Thoracic aorta (tissue), 2 donors: ENCODE measurements at regions not wholly inside any gene's neighbourhood (a gene's known extent, or its start where the extent isn't known, plus 50 kb on each side); places are given as distances from the start of the nearest gene placed in this dataset.

ENCODE experiments used
- ATAC-seq: fragments of 150-250 bp; one replicate; pipeline ENCODE4 v1.8.0; 2017; ENCODE audit warnings: low read depth; ENCODE audit not compliant: insufficient number of reproducible peaks, low FRiP score
- DNase-seq: peaks from one replicate; pipeline ENCODE4 v3.0.0-alpha.2; 2020; ENCODE audit warnings: low spot score
- H3K27ac ChIP-seq, 2 donors: fragments of 200-600 bp; sonication (generic); 1 replicate in 1 of 2; 2 replicates in 1 of 2; pipeline ENCODE4 v1.5.1; 2016; ENCODE audit warnings: mild to moderate bottlenecking in 2 of 2, moderate library complexity in 2 of 2
- H3K27me3 ChIP-seq: fragments of 200-600 bp; sonication (generic); replicated peaks from 2 replicates; pipeline ENCODE4 v1.6.0; 2016; ENCODE audit warnings: mild to moderate bottlenecking; ENCODE audit not compliant: insufficient read depth
- H3K36me3 ChIP-seq: fragments of 200-600 bp; sonication (generic); one replicate; pipeline ENCODE4 v1.5.1; 2016
- H3K4me1 ChIP-seq, 2 donors: fragments of 200-600 bp; sonication (generic); 1 replicate in 1 of 2; 2 replicates in 1 of 2; pipeline versions ENCODE4 v1.5.1 to v1.6.0; 2016; ENCODE audit warnings: low read depth in 2 of 2, mild to moderate bottlenecking in 1 of 2; ENCODE audit not compliant: control insufficient read depth in 1 of 2
- H3K4me3 ChIP-seq: fragments of 200-600 bp; sonication (generic); 2 replicates; pipeline ENCODE4 v1.5.1; 2016; ENCODE audit warnings: mild to moderate bottlenecking
- H3K9me3 ChIP-seq: fragments of 200-600 bp; sonication (generic); 2 replicates; pipeline ENCODE4 v1.5.1; 2016
- CTCF ChIP-seq: fragments of 200-600 bp; sonication (generic); IDR thresholded peaks from one replicate; pipeline ENCODE4 v1.5.1; 2019; ENCODE audit warnings: antibody characterized with exemption

DNA sequence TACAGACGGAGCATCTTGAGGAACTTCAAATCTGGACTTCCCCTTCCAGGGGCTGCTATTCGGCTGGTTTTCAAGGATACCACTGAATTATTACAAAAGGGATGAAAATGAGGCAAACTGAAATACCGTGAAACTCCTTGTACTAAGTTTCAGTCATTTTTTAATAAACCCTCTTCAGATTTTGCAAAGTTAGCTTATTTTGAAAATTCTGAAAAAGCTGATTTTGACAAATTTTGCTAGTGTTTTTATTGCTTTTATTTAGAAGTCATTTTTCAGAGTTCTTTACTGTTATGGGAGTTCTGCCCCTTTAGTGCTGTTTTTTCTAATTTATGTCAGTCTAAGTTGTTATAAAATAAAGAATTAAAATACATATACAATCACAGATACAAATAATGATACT, 390.4 kb upstream of the VRK2 start:
- Histone ChIP-seq H3K36me3 (no peaks in the 10 kb centered on the region), H3K4me1 (no peaks in the 10 kb centered on the region), H3K27ac (no peak overlapping the region), H3K4me3 (no peak overlapping the region), H3K27me3 (no peaks in the 10 kb centered on the region), H3K9me3 (peaks cover 3% of the 10 kb centered on the region)
- TF ChIP-seq CTCF: no peak
- no peak for ATAC-seq
- no peak for DNase-seq

GRCh38 chr2:57669570-57669969, 377.0 kb upstream of the VRK2 start:
- Histone ChIP-seq H3K9me3 (no peaks in the 10 kb centered on the region), H3K4me1 (no peaks in the 10 kb centered on the region), H3K27me3 (no peaks in the 10 kb centered on the region), H3K4me3 (no peak overlapping the region), H3K27ac (no peak overlapping the region), H3K36me3 (no peaks in the 10 kb centered on the region)
- DNase-seq (no peak), ATAC-seq (no peak)
- no peak for TF ChIP-seq CTCF

DNA sequence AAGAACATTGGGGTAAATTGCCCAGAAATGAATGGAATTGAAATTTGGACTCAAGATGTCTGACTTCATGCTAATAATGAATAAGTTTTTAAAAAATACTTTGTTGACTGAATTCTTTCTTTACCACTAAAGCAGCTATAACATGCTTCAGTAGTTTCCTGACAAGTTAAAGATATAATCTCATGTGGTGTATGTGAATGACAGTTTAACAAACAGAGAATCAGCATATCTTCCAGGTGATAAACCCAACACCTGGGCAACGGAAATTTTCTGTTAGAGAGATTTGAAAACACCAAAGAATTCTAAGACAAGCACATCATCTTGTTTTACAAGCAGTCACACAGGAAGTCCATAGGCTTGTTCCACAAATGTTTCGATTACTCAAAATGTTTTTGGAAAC, 372.6 kb upstream of the VRK2 start:
- Histone ChIP-seq H3K27ac (no peak overlapping the region), H3K9me3 (no peaks in the 10 kb centered on the region), H3K27me3 (no peaks in the 10 kb centered on the region), H3K36me3 (no peaks in the 10 kb centered on the region), H3K4me3 (no peak overlapping the region), H3K4me1 (no peaks in the 10 kb centered on the region)
- no peak for ATAC-seq
- no peak for TF ChIP-seq CTCF
- DNase-seq: no peak

DNA sequence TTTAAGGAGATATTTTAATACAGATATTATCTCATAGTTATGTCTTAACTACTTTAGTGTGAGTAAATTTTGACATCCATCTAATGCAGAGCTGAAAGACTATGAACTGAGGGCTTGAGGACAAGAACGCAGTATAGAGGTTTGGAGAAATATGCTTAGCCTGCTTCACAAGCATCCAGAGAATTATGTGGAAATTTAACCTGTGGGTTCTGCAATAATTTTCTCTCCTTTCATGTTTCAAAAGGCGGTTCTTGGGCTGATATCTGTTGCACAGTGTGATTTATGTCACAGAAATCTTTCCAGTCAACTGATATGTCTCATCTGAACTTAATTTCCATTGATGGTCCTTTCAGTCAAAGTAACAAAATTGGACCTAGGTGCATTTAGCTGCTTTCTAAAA, 371.9 kb upstream of the VRK2 start:
- DNase-seq: no peak

DNA sequence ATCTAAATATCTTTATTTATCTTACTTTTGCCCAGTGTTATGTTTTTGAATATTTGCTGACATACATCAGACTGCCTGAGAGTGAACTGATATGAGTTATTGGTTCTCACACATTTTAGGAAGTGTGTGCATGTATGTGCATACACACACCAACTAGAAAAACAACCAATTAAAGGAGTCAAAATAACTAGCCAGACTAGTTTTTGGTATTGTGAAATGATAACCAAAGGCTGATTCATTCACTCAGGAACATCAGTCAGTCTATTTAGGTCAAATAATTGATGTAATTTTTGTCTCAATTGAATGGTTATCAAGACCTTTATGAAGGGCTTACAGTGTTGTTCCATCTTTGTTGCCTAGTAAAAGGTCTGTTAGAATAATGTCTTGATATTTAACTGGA, 369.3 kb upstream of the VRK2 start:
- H3K9me3 ChIP-seq: no peaks in the 10 kb centered on the region
- H3K27ac ChIP-seq: no peak overlapping the region
- H3K4me1 ChIP-seq: no peaks in the 10 kb centered on the region
- no peaks in the 10 kb centered on the region for H3K27me3 ChIP-seq
- TF ChIP-seq CTCF: no peak
- H3K4me3 ChIP-seq: no peak overlapping the region
- no peak for ATAC-seq
- DNase-seq: no peak
- no peaks in the 10 kb centered on the region for H3K36me3 ChIP-seq

More for the DNA sequence above, 371.9 kb upstream of the VRK2 start:
- TF ChIP-seq CTCF: no peak
- H3K36me3 ChIP-seq: no peaks in the 10 kb centered on the region
- no peak for ATAC-seq
- H3K27me3 ChIP-seq: no peaks in the 10 kb centered on the region
- no peaks in the 10 kb centered on the region for H3K4me1 ChIP-seq
- H3K9me3 ChIP-seq: no peaks in the 10 kb centered on the region
- no peak overlapping the region for H3K27ac ChIP-seq
- no peak overlapping the region for H3K4me3 ChIP-seq
